Astrocyte of the cerebellum (primary cell): ENCODE measurements at regions not wholly inside any gene's neighbourhood (a gene's known extent, or its start where the extent isn't known, plus 50 kb on each side); places are given as distances from the start of the nearest gene placed in this dataset.

Source experiments
- DNase-seq: peaks from one replicate; pipeline ENCODE4 v3.0.0-alpha.2; 2011; ENCODE audit warnings: low read depth
- H3K4me3 ChIP-seq: 2 replicates; pipeline ENCODE4 v1.5.1; 2011; ENCODE audit warnings: mild to moderate bottlenecking, low read depth, low read length, moderate library complexity
- CTCF ChIP-seq: IDR thresholded peaks from 2 replicates; pipeline ENCODE4 v1.5.1; 2012; ENCODE audit warnings: low read length, low read depth, moderate library complexity, mild to moderate bottlenecking; ENCODE audit errors: missing control alignments
- in situ Hi-C: cut with HindIII; loops from 2 replicates; pipeline ENCODE4 v1.10.0; 2017; ENCODE audit warnings: low sequenced_read_pairs

GRCh38 chr10:125549653-125550052, 133.3 kb downstream of the TEX36 start:
- DNase-seq = no peak
- in situ Hi-C loops = no loop called here
- no peak overlapping the region for H3K4me3 ChIP-seq
- no peak for TF ChIP-seq CTCF

GRCh38 chr10:125548878-125549277, 134.1 kb downstream of the TEX36 start:
- in situ Hi-C loops = no loop called here
- TF ChIP-seq CTCF = no peak
- no peak for DNase-seq

GRCh38 chr10:125548356-125548755, 134.6 kb downstream of the TEX36 start:
- no peak for DNase-seq
- TF ChIP-seq CTCF = no peak
- H3K4me3 ChIP-seq = no peak overlapping the region
- in situ Hi-C loops = no loop called here

More at GRCh38 chr10:125548878-125549277, 134.1 kb downstream of the TEX36 start:
- H3K4me3 ChIP-seq = no peak overlapping the region

- in situ Hi-C loops = no loop called here
- H3K4me3 ChIP-seq = no peak overlapping the region
- DNase-seq = no peak
- no peak for TF ChIP-seq CTCF
Observed at GRCh38 chr10:125547010-125547650, 135.8 kb downstream of the TEX36 start.

- no peak for TF ChIP-seq CTCF
- no peak overlapping the region for H3K4me3 ChIP-seq
- DNase-seq = no peak
- in situ Hi-C loops = no loop called here
Observed at GRCh38 chr10:125543796-125544195, 139.2 kb downstream of the TEX36 start.

GRCh38 chr10:125538947-125539731, 143.8 kb downstream of the TEX36 start:
- no peak overlapping the region for H3K4me3 ChIP-seq
- in situ Hi-C loops = no loop called here
- DNase-seq = no peak
- TF ChIP-seq CTCF = no peak
